GM12878 (cell line): ENCODE measurements at regions not wholly inside any gene's neighbourhood (a gene's known extent, or its start where the extent isn't known, plus 50 kb on each side); places are given as distances from the start of the nearest gene placed in this dataset.

Experiments
- ATAC-seq: fragments of 200-7000 bp; cut with Tn5 transposase; 3 replicates; pipeline ENCODE4 v1.9.1; 2020; ENCODE audit warnings: mild to moderate bottlenecking, moderate library complexity
- BruUV-seq: library from RNA; stranded (reverse); fragments of 400-500 nt; replicated peaks from 2 replicates; lab custom pipeline; 2021; lab: Mats Ljungman, UMichigan
- CTCF ChIA-PET: fragments of 300-600 bp; sonication (Branson Sonifier 250); formaldehyde crosslinking; extraction: SDS; loops from one replicate; lab custom pipeline; 2021; ENCODE audit warnings: inconsistent platforms; lab: Yijun Ruan, JAX
- POLR2A ChIA-PET: fragments of 350-600 bp; formaldehyde crosslinking; extraction: SDS; loops from one replicate; lab custom pipeline; 2021; ENCODE audit warnings: inconsistent platforms; lab: Charles Lee
- RAD21 ChIA-PET: fragments of 300-600 bp; sonication (Branson Sonifier 250); formaldehyde crosslinking; loops from one replicate; lab custom pipeline; 2023; ENCODE audit warnings: antibody characterized with exemption; ENCODE audit not compliant: unreplicated experiment; lab: Charles Lee
- SMC1A ChIA-PET: fragments of 300-600 bp; sonication (Branson Sonifier 250); formaldehyde crosslinking; loops from one replicate; lab custom pipeline; 2023; ENCODE audit not compliant: unreplicated experiment, uncharacterized antibody; lab: Charles Lee
- DNase-seq: peaks from one replicate; pipeline ENCODE4 v3.0.0-alpha.2; 2011; ENCODE audit warnings: low read depth, low spot score
- FAIRE-seq: peaks from 3 replicates; lab custom pipeline; 2011; peaks lifted over from hg19 to GRCh38; lab: Jason Lieb, UNC
- H2AFZ ChIP-seq: 2 replicates; pipeline ENCODE4 v1.6.0; 2011; ENCODE audit warnings: low read depth, low read length, control low read depth; ENCODE audit not compliant: control insufficient read depth
- H3K27ac ChIP-seq: 2 replicates; pipeline ENCODE4 v1.5.1; 2011; ENCODE audit warnings: control low read depth; ENCODE audit not compliant: control insufficient read depth, insufficient read depth
- H3K27me3 ChIP-seq, 2 experiments: replicated peaks in 1 of 2; 2 replicates each; pipeline versions ENCODE4 v1.6.0 to v1.6.1; 2011; ENCODE audit warnings: low read length in 1 of 2; ENCODE audit not compliant: control insufficient read depth in 2 of 2, insufficient read depth in 2 of 2
- H3K36me3 ChIP-seq, 2 experiments: 2 replicates each; pipeline ENCODE4 v1.5.1; 2011; ENCODE audit warnings: low read length in 1 of 2; ENCODE audit not compliant: control insufficient read depth in 2 of 2, insufficient read depth in 2 of 2
- H3K4me1 ChIP-seq: 2 replicates; pipeline ENCODE4 v1.6.1; 2011; ENCODE audit warnings: mild to moderate bottlenecking, low read length, moderate library complexity, mixed read lengths; ENCODE audit not compliant: control insufficient read depth, insufficient read depth
- H3K4me2 ChIP-seq: 2 replicates; pipeline ENCODE4 v1.6.0; 2011; ENCODE audit warnings: control low read depth; ENCODE audit not compliant: control insufficient read depth, insufficient read depth
- H3K4me3 ChIP-seq: fragments of 200-600 bp; sonication (generic); 2 replicates; pipeline ENCODE4 v1.5.1; 2016
- H3K79me2 ChIP-seq: 2 replicates; pipeline ENCODE4 v1.6.0; 2011; ENCODE audit warnings: low read length; ENCODE audit not compliant: control insufficient read depth, insufficient read depth
- H3K9ac ChIP-seq: 2 replicates; pipeline ENCODE4 v1.8.0; 2011; ENCODE audit warnings: low read length, control low read depth, mixed read lengths; ENCODE audit not compliant: control insufficient read depth, insufficient read depth
- H3K9me3 ChIP-seq: replicated peaks from 3 replicates; pipeline ENCODE4 v1.5.1; 2011; ENCODE audit warnings: mild to moderate bottlenecking, low read length; ENCODE audit not compliant: control insufficient read depth, insufficient read depth
- H4K20me1 ChIP-seq: 2 replicates; pipeline ENCODE4 v1.6.0; 2011; ENCODE audit not compliant: control insufficient read depth, insufficient read depth
- BCLAF1 ChIP-seq: fragments of 450-650 bp; IDR thresholded peaks from 2 replicates; pipeline ENCODE4 v1.6.1; 2017; ENCODE audit warnings: antibody characterized with exemption, mild to moderate bottlenecking, moderate library complexity
- BHLHE40 ChIP-seq, 2 experiments: fragments of 450-650 bp in 1 of 2; IDR thresholded peaks; 2 replicates each; pipeline ENCODE4 v1.6.1; 2011 to 2017; ENCODE audit warnings: low read depth in 2 of 2, borderline replicate concordance in 1 of 2, improper control_type of control experiment in 1 of 2, low read length in 1 of 2, mild to moderate bottlenecking in 1 of 2
- BRCA1 ChIP-seq: IDR thresholded peaks from 2 replicates; pipeline ENCODE4 v1.6.1; 2011; ENCODE audit warnings: low read depth, low read length, improper control_type of control experiment
- CBFB ChIP-seq: IDR thresholded peaks from 2 replicates; pipeline ENCODE4 v1.6.1; 2016; ENCODE audit warnings: antibody characterized with exemption, low read depth
- CBX3 ChIP-seq: fragments of 200-600 bp; sonication (generic); IDR thresholded peaks from 2 replicates; pipeline ENCODE4 v1.6.1; 2016; ENCODE audit warnings: low read depth, borderline replicate concordance
- CTCF ChIP-seq, 3 experiments: IDR thresholded peaks in 2 of 3; conservative IDR thresholded peaks in 1 of 3; 2 replicates each; pipeline ENCODE4 v1.5.1; 2011; ENCODE audit warnings: low read depth in 3 of 3, low read length in 3 of 3, mild to moderate bottlenecking in 3 of 3, control low read depth in 2 of 3, moderate library complexity in 2 of 3, inconsistent platforms in 1 of 3, mixed read lengths in 1 of 3; ENCODE audit not compliant: control insufficient read depth in 2 of 3, insufficient read depth in 1 of 3; ENCODE audit errors: extremely low read depth in 1 of 3
- HDGF ChIP-seq: fragments of 450-650 bp; IDR thresholded peaks from 2 replicates; pipeline ENCODE4 v1.6.1; 2016; ENCODE audit warnings: antibody characterized with exemption
- SP1 ChIP-seq: IDR thresholded peaks from one replicate; pipeline ENCODE4 v1.6.1; 2011; ENCODE audit warnings: low read depth, low read length
- WGBS: methylation state at CpG from one replicate; pipeline ENCODE4 v1.1.6; 2016; ENCODE audit warnings: low lambda C conversion rate; ENCODE audit not compliant: insufficient replicate concordance, insufficient coverage; ENCODE audit errors: missing lambda C conversion rate; 5-methylcytosine and 5-hydroxymethylcytosine counted together
- in situ Hi-C: fragments of 300-500 bp; cut with MboI; formaldehyde crosslinking; loops from 9 replicates; pipeline ENCODE4 v1.14.3; 2018; ENCODE audit warnings: mixed read lengths
- intact Hi-C: fragments of 100-400 bp; cut with micrococcal nuclease; formaldehyde crosslinking; loops from one replicate; pipeline ENCODE4 v1.14.2; 2022; ENCODE audit not compliant: unreplicated experiment

GRCh38 chr5:98564836-98565235, 208.6 kb upstream of the RGMB start (continued):
- TF ChIP-seq BCLAF1, result no peak

GRCh38 chr5:98568336-98568735, 205.1 kb upstream of the RGMB start:
- ATAC-seq, result no peak
- CTCF ChIA-PET, result no interaction called here

More at GRCh38 chr5:98568336-98568735, 205.1 kb upstream of the RGMB start:
- no peaks in the 10 kb centered on the region for H4K20me1 ChIP-seq
- POLR2A ChIA-PET, result no interaction called here
- TF ChIP-seq CBX3 (no peak), CBFB (no peak), HDGF (no peak), BHLHE40 (IDR thresholded peaks at IDR 0.05; ENCODE audit: borderline replicate concordance in 1 of 2, low read depth in 2 of 2, low read length in 1 of 2) (no peak), CTCF (IDR thresholded peaks at IDR 0.05 in 2 of 3, conservative IDR thresholded peaks at IDR 0.05 in 1 of 3; ENCODE audit: control insufficient read depth in 2 of 3, extremely low read depth in 1 of 3, insufficient read depth in 1 of 3, low read depth in 3 of 3, low read length in 3 of 3) (no peak), SP1 (no peak), BRCA1 (no peak)
- TF ChIP-seq, all 136 proteins: peak for 0
- DNase-seq (no peak), FAIRE-seq (no peak)
- WGBS, result 30% methylated on average over 1 of the region's 1 CpG
- no peaks in the 10 kb centered on the region for H3K27me3 ChIP-seq
- no peaks in the 10 kb centered on the region for H3K36me3 ChIP-seq
- intact Hi-C loops (no loop called here), in situ Hi-C loops (no loop called here)
- H3K27ac ChIP-seq, result no peak overlapping the region
- H3K4me3 ChIP-seq, result no peak overlapping the region
- BruUV-seq, result no TSS peak
- no peaks in the 10 kb centered on the region for H3K79me2 ChIP-seq
- ChIA-PET RAD21 (no interaction called here), SMC1A (interaction anchor here (0.6 kb wide), 1 partner anchor 496 kb away, joined by 3 read pairs; no protein-coding TSS in a partner anchor)
- no peak overlapping the region for H3K9ac ChIP-seq
- no peak overlapping the region for H3K4me2 ChIP-seq
- no peak overlapping the region for H2AFZ ChIP-seq
- H3K9me3 ChIP-seq, result no peaks in the 10 kb centered on the region
- H3K4me1 ChIP-seq, result no peaks in the 10 kb centered on the region
